Fibroblast of skin of back (primary cell): ENCODE measurements at regions not wholly inside any gene's neighbourhood (a gene's known extent, or its start where the extent isn't known, plus 50 kb on each side); places are given as distances from the start of the nearest gene placed in this dataset.
A peak's percentile ranks its signal among the peaks of the same experiment; 100 is the strongest.

Source experiments
- DNase-seq: peaks from one replicate; pipeline ENCODE4 v3.0.0-alpha.2; 2013

GRCh38 chr1:186550832-186551231, 89.9 kb upstream of the PDC start:
- DNase-seq = no peak

- DNase-seq = no peak
These were observed 80.1 kb upstream of the PDC start for GRCh38 chr1:186541003-186541402.

GRCh38 chr1:186540521-186540920, 79.6 kb upstream of the PDC start:
- no peak for DNase-seq

GRCh38 chr1:186536273-186536890, 75.5 kb upstream of the PDC start:
- DNase-seq = peak; percentile 56

- peak; percentile 98 for DNase-seq
These were observed 74.6 kb upstream of the PDC start for GRCh38 chr1:186535388-186536133.

GRCh38 chr1:186534401-186534800, 73.5 kb upstream of the PDC start:
- no peak for DNase-seq

GRCh38 chr1:186532466-186532865, 71.6 kb upstream of the PDC start:
- DNase-seq = peak; percentile 57

- DNase-seq = peak; percentile 96
These were observed 70.7 kb upstream of the PDC start for GRCh38 chr1:186531561-186532165.

- peak; percentile 85 for DNase-seq
These were observed 69.2 kb upstream of the PDC start for GRCh38 chr1:186530109-186530508.

GRCh38 chr1:186519982-186520381, 59.1 kb upstream of the PDC start:
- peak; percentile 26 for DNase-seq

- DNase-seq = no peak
These were observed 58.0 kb upstream of the PDC start for GRCh38 chr1:186518822-186519381.

- no peak for DNase-seq
These were observed 57.5 kb upstream of the PDC start for GRCh38 chr1:186518395-186518794.

- DNase-seq = no peak
These were observed 53.5 kb upstream of the PDC start for GRCh38 chr1:186514367-186514766.

- no peak for DNase-seq
These were observed 52.6 kb upstream of the PDC start for GRCh38 chr1:186513526-186513925.

GRCh38 chr1:186512698-186513457, 52.0 kb upstream of the PDC start:
- no peak for DNase-seq

GRCh38 chr1:186511761-186512637, 51.1 kb upstream of the PDC start:
- DNase-seq = peak; percentile 41
